D341Med (cell line): ENCODE measurements at regions not wholly inside any gene's neighbourhood (a gene's known extent, or its start where the extent isn't known, plus 50 kb on each side); places are given as distances from the start of the nearest gene placed in this dataset.
"Not testable (repeated sequence)": the region's sequence is repeated elsewhere in the genome, so short reads cannot be mapped to it uniquely, and the experiment has no call there.

Experiments used
- DNase-seq: peaks from one replicate; pipeline ENCODE4 v3.0.0; 2012; ENCODE audit warnings: low spot score

DNA sequence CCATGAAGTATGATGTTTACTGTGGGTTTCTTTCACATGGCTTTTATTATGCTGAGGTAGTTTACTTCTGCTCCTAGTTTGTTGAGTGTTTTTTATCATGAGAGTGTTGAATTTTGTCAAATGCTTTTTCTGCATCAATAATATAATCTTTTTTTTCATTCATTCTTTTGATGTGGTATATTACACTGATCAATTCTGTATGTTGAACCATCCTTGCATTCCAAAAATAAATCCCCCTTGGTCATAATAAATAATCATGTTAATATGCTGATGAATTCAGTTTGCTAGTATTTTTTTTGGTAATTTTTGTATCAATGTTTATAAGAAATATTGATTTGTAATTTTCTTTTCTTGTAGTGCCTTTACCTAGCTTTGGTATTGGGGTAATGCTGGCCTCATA is 97.9 kb upstream of the ZNF648 start:
- DNase-seq: no peak

DNA sequence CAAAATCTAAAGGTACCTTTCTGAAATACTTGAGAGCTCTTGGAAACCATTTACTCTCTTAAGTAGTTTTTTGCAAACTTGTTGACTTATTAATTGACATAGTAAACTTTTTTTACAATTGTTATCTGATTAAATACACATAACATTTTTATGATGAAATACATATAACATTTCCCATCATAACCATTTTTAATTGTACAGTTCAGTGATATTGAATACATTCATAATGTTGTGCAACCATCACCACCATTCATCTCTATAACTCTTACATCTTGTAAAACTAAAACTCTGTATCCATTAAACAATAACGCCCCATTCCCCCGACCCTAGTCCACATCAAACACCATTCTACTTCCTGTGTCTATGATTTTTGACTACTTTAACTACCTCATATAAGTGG is 95.7 kb upstream of the ZNF648 start:
- no peak for DNase-seq

DNA sequence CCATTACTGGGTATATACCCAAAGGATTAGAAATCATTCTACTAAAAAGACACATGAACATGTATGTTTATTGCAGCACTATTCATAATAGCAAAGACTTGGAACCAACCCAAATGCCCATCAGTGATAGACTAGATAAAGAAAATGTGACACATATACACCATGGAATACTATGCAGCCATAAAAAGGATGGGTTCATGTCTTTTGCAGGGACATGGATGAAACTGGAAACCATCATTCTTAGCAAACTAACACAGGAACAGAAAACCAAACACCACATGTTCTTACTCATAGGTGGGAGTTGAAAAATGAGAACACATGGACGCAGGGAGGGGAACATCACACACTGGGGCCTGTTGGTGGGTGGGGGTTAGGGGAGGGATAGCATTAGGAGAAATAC is 92.9 kb upstream of the ZNF648 start:
- DNase-seq: not testable (repeated sequence)

DNA sequence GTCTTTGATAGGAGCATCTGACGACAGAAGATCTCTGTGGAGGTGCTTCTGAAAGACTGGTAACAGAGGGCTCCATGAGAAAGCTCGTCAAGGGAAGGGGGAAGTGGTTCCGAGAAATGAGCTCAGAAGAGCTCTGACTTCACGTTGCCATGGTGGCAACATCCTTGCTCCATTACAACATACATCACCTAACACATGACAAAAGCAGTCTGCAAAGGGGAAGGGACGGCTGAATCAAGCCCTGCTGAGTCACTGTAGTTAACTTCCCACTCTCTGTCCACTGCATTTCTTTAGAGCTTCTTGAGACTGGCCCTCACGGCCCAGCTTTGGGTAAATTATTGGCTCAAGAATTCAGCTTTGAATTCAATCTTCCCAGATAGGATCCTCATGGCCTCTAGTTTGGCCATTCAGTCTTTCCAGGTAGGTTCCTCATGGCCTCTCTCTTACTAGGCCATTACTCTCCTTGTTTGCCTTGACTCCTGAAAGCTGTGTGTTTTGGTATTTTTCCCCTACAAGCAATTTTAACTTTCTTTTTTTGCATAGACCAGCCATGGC is 88.0 kb upstream of the ZNF648 start:
- no peak for DNase-seq

DNA sequence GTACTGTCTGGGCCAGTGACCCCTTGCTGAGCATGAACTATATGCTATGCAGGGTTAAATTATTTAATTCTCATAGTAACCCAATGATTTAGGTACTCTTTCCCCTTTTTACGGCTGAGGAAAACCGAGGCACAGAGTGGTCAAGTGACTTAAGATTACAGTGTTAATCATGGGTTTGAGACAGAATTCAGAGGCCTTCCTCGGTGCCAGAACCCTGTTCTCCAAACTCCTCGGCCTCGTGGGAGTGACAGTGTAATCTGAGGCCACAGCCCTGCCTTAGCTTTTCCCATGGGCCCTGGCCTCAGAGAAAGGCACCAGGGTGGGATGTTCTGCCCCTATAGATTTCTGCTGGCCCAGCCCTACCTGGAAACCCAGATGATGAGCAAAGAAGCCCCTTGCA is 86.4 kb upstream of the ZNF648 start:
- no peak for DNase-seq

GRCh38 chr1:182147136-182147820 is 85.8 kb upstream of the ZNF648 start:
- DNase-seq: no peak

- DNase-seq: no peak
Measured at GRCh38 chr1:182146286-182146685, 84.8 kb upstream of the ZNF648 start.

GRCh38 chr1:182145441-182145840 is 83.9 kb upstream of the ZNF648 start:
- no peak for DNase-seq

- no peak for DNase-seq
Measured at GRCh38 chr1:182144646-182145030, 83.1 kb upstream of the ZNF648 start.

GRCh38 chr1:182143825-182144645 is 82.5 kb upstream of the ZNF648 start:
- DNase-seq: no peak

DNA sequence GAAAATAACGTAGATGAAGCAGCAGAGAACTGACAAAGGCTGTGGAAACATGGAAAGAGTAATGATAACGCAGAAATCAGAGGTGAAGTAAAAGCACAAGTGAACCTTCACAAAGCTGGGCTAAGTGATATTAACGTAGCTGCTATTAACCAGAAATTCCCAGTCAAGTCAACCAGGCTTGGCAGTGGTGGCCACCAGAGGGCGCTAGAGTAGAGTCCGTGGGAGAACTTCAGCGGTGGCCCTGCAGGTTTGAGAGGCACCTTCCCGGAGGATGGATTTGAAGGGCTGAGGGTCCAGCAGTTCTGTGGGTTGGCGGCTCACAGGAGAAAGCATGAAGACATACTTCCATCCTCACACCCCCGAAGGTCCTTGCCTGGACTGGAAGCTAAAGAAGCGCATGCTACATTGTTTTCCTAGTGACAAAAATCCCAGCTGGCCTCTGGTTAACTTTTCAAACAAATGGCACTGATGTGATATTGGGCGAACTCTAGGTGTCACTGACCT is 81.7 kb upstream of the ZNF648 start:
- DNase-seq: peak; percentile 91

DNA sequence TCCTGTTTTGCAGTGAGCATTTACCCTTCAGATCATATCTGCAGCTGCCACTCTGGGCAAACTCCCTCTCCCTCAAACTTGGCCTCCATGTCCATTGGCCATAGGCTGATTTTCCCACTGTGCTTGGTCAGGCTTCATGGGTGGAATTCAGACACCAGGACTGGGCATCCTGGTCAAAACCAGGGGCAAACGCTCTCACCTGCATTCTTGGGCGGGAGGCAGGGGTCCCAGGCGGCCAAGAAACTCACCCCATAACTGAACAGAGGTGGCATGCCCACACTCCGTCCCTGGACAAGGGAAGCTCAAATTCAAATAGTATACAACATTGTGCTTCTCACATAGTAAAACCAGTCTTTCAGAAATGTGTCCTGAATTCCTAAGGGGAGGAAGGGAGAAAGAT is 81.1 kb upstream of the ZNF648 start:
- DNase-seq: no peak

- DNase-seq: no peak
Measured at GRCh38 chr1:182141040-182141439, 79.5 kb upstream of the ZNF648 start.

DNA sequence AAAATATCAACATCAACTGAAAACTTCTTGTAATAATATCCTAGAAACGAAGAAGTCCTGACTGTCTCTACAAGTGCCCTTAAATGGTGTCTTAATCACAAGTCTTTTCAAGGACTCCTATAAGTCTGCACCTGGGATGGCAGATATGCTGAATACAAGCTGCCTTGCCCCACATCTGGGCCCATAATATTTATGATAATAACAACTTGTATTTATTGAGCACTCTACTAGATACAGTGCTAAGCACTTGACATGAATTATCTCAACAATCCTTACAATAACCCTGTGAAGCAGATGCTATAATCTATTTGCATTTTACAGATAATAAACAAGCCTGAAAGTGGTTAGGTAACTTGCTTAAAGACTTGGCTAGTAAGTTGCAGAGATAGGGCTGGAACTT is 78.0 kb upstream of the ZNF648 start:
- no peak for DNase-seq

- DNase-seq: no peak
Measured at GRCh38 chr1:182137546-182137945, 76.0 kb upstream of the ZNF648 start.

- no peak for DNase-seq
Measured at GRCh38 chr1:182135946-182136345, 74.4 kb upstream of the ZNF648 start.

DNA sequence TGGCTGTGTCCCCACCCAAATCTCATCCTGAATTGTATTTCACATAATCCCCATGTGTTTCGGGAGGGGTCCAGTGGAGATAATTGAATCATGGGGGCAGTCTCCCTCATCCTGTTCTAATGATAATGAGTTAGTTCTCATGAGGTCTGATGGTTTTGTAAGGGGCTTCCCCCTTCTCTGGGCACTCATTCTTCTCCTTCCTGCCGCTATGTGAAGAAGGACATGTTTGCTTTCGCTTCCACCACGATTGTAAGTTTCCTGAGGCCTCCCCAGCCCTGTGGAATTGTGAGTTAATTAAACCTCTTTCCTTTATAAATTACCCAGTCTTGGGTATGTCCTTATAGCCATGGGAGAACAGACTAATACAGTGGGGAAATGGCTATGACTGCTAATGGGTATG is 72.7 kb upstream of the ZNF648 start:
- no peak for DNase-seq

DNA sequence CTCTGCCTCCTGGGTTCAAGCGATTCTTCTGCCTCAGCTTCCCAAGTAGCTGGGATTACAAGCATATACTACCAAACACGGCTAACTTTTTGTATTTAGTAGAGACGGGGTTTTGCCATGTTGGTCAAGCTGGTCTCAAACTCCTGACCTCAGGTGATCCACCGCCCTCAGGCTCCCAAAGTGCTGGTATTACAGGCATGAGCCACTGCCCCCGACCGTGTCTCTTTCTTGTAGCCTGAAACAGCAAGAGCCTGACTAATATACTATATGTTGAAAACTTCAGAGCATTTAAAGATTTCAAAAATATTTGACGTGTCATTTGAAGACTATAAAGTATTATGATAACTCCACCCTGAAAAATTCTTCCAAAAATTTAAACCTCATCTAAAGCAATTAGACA is 71.7 kb upstream of the ZNF648 start:
- DNase-seq: no peak

DNA sequence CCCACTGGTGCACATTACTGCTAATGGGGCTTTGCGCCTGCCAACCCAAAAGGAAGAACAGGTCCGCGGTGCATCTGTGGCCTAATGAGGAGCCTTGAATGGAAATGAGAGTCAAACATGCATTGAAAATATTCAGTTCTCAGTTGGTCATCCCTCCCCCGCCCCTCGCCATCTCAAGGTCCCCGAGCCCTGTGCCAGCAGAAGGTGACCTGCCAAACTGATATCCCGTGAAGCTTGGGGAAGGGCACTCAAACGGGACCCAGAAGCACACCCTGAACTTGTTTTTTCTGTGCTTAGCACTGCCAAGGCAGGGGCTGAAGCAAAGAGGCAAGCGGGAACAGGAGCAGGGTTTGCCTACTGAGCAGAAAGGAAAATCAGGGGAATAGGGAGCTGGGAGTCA is 67.9 kb upstream of the ZNF648 start:
- no peak for DNase-seq

GRCh38 chr1:182128502-182128901 is 67.0 kb upstream of the ZNF648 start:
- DNase-seq: no peak

DNA sequence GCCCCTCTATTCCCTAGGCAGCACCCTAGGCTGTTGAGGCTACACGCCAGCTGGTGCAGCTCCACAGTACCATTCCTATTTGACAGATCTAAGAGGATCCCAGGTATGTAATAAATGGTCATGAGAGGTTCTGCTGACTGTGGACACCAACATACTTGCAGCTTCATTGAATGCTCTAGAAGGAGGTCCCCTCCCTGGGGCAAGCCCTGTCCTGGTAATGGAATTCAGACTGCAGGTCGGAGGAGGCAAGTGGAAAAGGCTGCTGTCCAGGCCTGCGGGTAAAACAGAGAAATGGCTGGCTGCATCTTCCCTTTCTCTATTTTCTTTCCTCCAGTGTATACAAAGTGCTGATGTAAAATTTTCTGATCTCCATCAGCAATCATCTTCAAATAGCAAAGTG is 66.1 kb upstream of the ZNF648 start:
- no peak for DNase-seq

- DNase-seq: no peak
Measured at GRCh38 chr1:182126272-182126800, 64.8 kb upstream of the ZNF648 start.

GRCh38 chr1:182122913-182123260 is 61.4 kb upstream of the ZNF648 start:
- no peak for DNase-seq
